Gastroesophageal sphincter (tissue), 4 donors: ENCODE measurements at regions not wholly inside any gene's neighbourhood (a gene's known extent, or its start where the extent isn't known, plus 50 kb on each side); places are given as distances from the start of the nearest gene placed in this dataset.
"Not testable (repeated sequence)": the region's sequence is repeated elsewhere in the genome, so short reads cannot be mapped to it uniquely, and the experiment has no call there.

Source experiments
- ATAC-seq: fragments of 150-250 bp; one replicate; pipeline ENCODE4 v1.9.1; 2016; ENCODE audit warnings: mild to moderate bottlenecking, moderate library complexity
- H3K27ac ChIP-seq, 4 donors: fragments of 200-600 bp; sonication (generic) in 3 of 4; 1 replicate in 3 of 4; 2 replicates in 1 of 4; pipeline ENCODE4 v1.5.1; 2016 to 2019
- H3K27me3 ChIP-seq: fragments of 200-600 bp; sonication (generic); one replicate; pipeline ENCODE4 v1.5.1; 2019
- H3K36me3 ChIP-seq, 2 donors: fragments of 200-600 bp; sonication (generic); one replicate each; pipeline ENCODE4 v1.5.1; 2019; ENCODE audit warnings: control low read depth in 1 of 2
- H3K4me1 ChIP-seq, 3 donors: fragments of 200-600 bp; sonication (generic); 1 replicate in 2 of 3; 2 replicates in 1 of 3; pipeline ENCODE4 v1.5.1; 2016 to 2019; ENCODE audit warnings: control low read depth in 2 of 3
- H3K4me3 ChIP-seq, 2 donors: fragments of 200-600 bp; sonication (generic); one replicate each; pipeline ENCODE4 v1.5.1; 2019; ENCODE audit warnings: mild to moderate bottlenecking in 1 of 2, moderate library complexity in 1 of 2
- H3K9me3 ChIP-seq, 3 donors: fragments of 200-600 bp; sonication (generic); one replicate each; pipeline ENCODE4 v1.5.1; 2017 to 2019; ENCODE audit warnings: control low read depth in 2 of 3
- EP300 ChIP-seq: sonication (generic); formaldehyde crosslinking; IDR thresholded peaks from one replicate; pipeline ENCODE4 v1.6.1; 2017; ENCODE audit warnings: antibody characterized with exemption, mild to moderate bottlenecking
- POLR2A ChIP-seq, 2 donors: fragments of 450-650 bp; IDR thresholded peaks; one replicate each; pipeline ENCODE4 v1.6.1; 2017; ENCODE audit warnings: antibody characterized with exemption in 2 of 2, mild to moderate bottlenecking in 2 of 2, moderate library complexity in 1 of 2
- POLR2AphosphoS5 ChIP-seq: sonication (generic); formaldehyde crosslinking; IDR thresholded peaks from one replicate; pipeline ENCODE4 v1.6.1; 2017; ENCODE audit warnings: antibody characterized with exemption
- WGBS, 2 donors: methylation state at CpG; one replicate each; pipeline ENCODE4 v1.1.5; 2018; ENCODE audit warnings: low coverage in 1 of 2; 5-methylcytosine and 5-hydroxymethylcytosine counted together
- TF ChIP-seq, protein P1 (sequence below), 4 experiments: fragments of 200-600 bp in 2 of 4; fragments of 450-650 bp in 2 of 4; sonication (generic) in 1 of 4; IDR thresholded peaks; one replicate each; pipeline ENCODE4 v1.5.1; 2017 to 2019; ENCODE audit warnings: antibody characterized with exemption in 4 of 4, mild to moderate bottlenecking in 2 of 4, moderate library complexity in 2 of 4

DNA sequence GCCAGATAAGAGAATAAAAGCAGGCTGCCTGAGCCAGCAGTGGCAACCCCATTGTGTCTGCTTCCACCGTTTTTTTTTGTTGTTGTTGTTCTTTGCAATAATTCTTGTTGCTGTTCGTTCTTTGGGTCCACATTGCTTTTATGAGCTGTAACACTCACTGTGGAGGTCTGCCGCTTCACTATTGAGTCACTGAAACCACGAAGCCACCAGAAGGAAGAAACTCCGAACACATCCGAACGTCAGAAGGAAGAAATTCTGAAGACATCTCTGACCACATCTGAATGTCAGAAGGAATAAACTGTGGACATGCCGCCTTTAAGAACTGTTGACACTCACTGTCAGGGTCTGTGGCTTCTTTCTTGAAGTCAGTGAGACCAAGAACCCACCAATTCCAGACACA, 110.5 kb downstream of the PCDH18 start:
- H3K27ac ChIP-seq = no peak overlapping the region
- no peaks in the 10 kb centered on the region for H3K36me3 ChIP-seq
- no peak overlapping the region for H3K4me3 ChIP-seq
- no peak for ATAC-seq
- TF ChIP-seq, protein P1, sequence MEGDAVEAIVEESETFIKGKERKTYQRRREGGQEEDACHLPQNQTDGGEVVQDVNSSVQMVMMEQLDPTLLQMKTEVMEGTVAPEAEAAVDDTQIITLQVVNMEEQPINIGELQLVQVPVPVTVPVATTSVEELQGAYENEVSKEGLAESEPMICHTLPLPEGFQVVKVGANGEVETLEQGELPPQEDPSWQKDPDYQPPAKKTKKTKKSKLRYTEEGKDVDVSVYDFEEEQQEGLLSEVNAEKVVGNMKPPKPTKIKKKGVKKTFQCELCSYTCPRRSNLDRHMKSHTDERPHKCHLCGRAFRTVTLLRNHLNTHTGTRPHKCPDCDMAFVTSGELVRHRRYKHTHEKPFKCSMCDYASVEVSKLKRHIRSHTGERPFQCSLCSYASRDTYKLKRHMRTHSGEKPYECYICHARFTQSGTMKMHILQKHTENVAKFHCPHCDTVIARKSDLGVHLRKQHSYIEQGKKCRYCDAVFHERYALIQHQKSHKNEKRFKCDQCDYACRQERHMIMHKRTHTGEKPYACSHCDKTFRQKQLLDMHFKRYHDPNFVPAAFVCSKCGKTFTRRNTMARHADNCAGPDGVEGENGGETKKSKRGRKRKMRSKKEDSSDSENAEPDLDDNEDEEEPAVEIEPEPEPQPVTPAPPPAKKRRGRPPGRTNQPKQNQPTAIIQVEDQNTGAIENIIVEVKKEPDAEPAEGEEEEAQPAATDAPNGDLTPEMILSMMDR (IDR thresholded peaks at IDR 0.05) = no peak
- no peak for TF ChIP-seq EP300
- TF ChIP-seq POLR2A (IDR thresholded peaks at IDR 0.05) = no peak
- TF ChIP-seq POLR2AphosphoS5 = no peak
- no peaks in the 10 kb centered on the region for H3K27me3 ChIP-seq
- 77 to 100% methylated on average over 1 to 8 of the region's 8 CpGs for WGBS, 2 donors
- H3K4me1 ChIP-seq = peaks cover 0 to 3% (median 0%) of the 10 kb centered on the region in 3 donors
- H3K9me3 ChIP-seq = no peaks in the 10 kb centered on the region

DNA sequence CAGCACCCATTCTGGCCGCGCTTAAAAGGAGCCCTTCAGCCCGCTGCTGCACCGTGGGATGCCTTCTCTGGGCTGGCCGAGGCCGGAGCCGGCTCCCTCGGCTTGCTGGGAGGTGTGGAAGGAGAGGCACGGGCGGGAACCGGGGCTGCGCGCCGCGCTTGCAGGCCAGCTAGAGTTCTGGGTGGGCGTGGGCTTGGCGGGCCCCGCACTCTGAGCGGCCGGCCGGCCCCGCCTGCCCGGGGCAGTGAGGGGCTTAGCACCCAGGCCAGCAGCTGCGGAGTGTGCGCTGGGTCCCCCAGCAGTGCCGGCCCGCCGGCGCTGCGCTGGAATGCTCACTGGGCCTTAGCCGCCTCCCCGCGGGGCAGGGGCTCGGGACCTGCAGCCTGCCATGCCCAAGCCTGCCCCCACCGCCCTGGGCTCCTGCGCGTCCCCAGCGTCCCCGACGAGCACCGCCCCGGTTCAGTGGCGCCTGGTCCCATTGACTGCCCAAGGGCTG, 111.3 kb downstream of the PCDH18 start:
- Histone ChIP-seq H3K9me3 (no peaks in the 10 kb centered on the region), H3K4me3 (no peak overlapping the region), H3K4me1 (peaks cover 0 to 11% (median 4%) of the 10 kb centered on the region in 3 donors), H3K27me3 (no peaks in the 10 kb centered on the region), H3K36me3 (no peaks in the 10 kb centered on the region), H3K27ac (no peak overlapping the region)
- ATAC-seq = no peak
- TF ChIP-seq POLR2AphosphoS5 = no peak
- TF ChIP-seq EP300 = no peak
- TF ChIP-seq, protein P1 (IDR thresholded peaks at IDR 0.05) = no peak
- no peak for TF ChIP-seq POLR2A (IDR thresholded peaks at IDR 0.05)
- WGBS, 2 donors = no CpG with 5 or more reads among the region's 43 CpGs

DNA sequence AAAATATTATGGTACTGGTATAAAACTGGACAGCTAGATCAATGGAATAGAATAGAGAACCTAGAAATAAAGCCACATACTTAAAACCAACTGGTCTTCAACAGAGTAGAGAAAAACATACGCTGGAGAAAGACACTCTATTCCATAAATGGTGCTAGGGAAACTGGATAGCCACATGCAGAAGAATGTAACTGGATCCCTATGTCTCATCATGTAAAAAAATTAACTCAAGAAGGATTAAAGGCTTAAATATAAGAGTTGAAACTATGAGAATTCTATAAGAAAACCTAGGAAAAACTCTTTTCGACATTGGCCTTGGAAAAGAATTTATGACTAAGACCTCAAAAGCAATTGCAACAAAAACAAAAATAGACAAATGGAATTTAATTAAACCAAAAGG, 114.6 kb downstream of the PCDH18 start:
- H3K9me3 ChIP-seq = no peaks in the 10 kb centered on the region
- no peak overlapping the region for H3K27ac ChIP-seq
- no peak for TF ChIP-seq EP300
- no peak for TF ChIP-seq POLR2A (IDR thresholded peaks at IDR 0.05)
- TF ChIP-seq POLR2AphosphoS5 = no peak
- TF ChIP-seq, protein P1 (IDR thresholded peaks at IDR 0.05) = no peak
- no peaks in the 10 kb centered on the region for H3K27me3 ChIP-seq
- no peaks in the 10 kb centered on the region for H3K36me3 ChIP-seq
- no peak for ATAC-seq
- WGBS, 2 donors = 78 to 95% methylated on average over 2 of the region's 2 CpGs
- H3K4me3 ChIP-seq = no peak overlapping the region
- H3K4me1 ChIP-seq = peaks cover 0 to 17% (median 4%) of the 10 kb centered on the region in 3 donors

DNA sequence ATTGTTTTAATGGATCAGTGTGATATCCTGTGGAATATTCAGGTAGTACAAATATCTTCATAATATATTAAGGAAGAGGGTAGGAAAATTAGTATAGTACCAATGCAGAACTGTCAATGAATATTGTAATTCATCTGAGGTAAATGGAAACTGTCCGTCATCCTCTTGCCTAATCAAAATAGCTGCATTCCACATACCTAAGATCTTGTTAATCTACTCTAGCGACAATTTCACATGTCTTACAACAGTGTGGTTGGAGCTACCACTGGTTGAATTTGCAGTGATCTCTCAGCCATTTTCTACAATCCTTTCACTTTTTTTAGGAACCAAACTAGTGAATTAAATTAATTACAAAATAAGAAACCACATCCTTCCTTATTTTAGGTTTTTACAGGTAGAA, 117.5 kb downstream of the PCDH18 start:
- no peak for ATAC-seq
- Histone ChIP-seq H3K27ac (no peak overlapping the region), H3K27me3 (no peaks in the 10 kb centered on the region), H3K9me3 (no peaks in the 10 kb centered on the region), H3K4me1 (peaks cover 0 to 17% (median 4%) of the 10 kb centered on the region in 3 donors), H3K36me3 (no peaks in the 10 kb centered on the region), H3K4me3 (no peak overlapping the region)
- TF ChIP-seq, protein P1 (IDR thresholded peaks at IDR 0.05) = no peak
- no peak for TF ChIP-seq POLR2AphosphoS5
- no peak for TF ChIP-seq EP300
- TF ChIP-seq POLR2A (IDR thresholded peaks at IDR 0.05) = no peak
- WGBS, 2 donors = 96 to 97% methylated on average over 2 of the region's 2 CpGs

DNA sequence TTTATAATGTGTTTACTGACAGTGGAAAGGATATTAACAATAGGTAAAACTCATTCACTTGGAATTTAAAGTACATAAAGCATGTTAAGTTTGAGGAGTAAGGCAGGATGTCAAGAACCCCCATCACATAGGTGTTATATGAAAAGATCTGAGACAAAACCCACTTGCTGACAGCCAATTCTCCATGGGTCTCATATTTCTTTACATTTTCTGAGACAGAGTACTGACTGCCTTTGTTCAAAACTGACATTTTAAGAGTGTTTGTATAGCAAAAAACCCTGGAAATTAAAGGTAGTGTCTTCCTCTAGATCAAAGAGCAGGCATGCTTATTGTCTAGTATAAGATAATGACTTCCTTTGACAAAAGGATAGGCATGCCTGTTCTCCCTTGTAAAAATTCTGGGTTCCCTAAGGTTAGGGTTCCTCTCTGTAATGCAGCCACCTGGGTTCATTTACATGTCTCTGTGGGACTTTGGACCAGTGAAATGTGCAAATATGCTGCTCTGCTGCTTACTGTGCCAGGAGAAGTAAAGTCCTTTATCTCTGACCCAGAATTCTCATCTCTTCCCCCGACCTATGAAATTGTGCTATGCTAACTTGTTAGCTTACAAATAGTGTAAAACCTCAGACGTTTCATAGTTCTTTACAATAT, 123.6 kb downstream of the PCDH18 start:
- no peaks in the 10 kb centered on the region for H3K4me1 ChIP-seq
- H3K36me3 ChIP-seq = no peaks in the 10 kb centered on the region
- 79% methylated on average over 1 of the region's 2 CpGs; no CpG with 5 or more reads in 1 of the 2 donors for WGBS, 2 donors
- no peak for TF ChIP-seq EP300
- TF ChIP-seq, protein P1 (IDR thresholded peaks at IDR 0.05) = no peak
- TF ChIP-seq POLR2AphosphoS5 = no peak
- TF ChIP-seq POLR2A (IDR thresholded peaks at IDR 0.05) = no peak
- ATAC-seq = no peak
- no peak overlapping the region for H3K27ac ChIP-seq
- H3K9me3 ChIP-seq = no peaks in the 10 kb centered on the region
- no peaks in the 10 kb centered on the region for H3K27me3 ChIP-seq
- H3K4me3 ChIP-seq = no peak overlapping the region

DNA sequence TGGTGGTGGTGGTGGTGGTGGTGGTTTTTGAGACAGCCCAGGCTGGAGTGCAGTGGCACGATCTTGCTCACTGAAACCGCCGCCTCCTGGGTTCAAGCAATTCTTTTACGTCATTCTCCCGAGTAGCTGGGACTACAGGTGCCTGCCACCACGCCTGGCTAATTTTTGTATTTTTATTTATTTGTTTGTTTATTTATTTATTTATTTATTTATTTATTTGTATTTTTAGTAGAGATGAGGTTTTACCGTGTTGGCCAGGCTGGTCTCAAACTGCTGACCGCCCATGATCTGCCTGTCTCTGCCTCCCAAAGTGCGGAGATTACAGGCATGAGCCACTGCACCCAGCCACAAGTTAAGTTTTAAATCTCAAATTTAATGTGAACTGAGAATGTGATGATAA, 126.5 kb downstream of the PCDH18 start:
- not testable (repeated sequence) for H3K4me1 ChIP-seq, H3K27me3 ChIP-seq, H3K36me3 ChIP-seq, ATAC-seq, H3K4me3 ChIP-seq, H3K27ac ChIP-seq, H3K9me3 ChIP-seq
- WGBS, 2 donors = 96% methylated on average over 5 to 9 of the region's 9 CpGs
